ENCODE measurements at regions not wholly inside any gene's neighbourhood (a gene's known extent, or its start where the extent isn't known, plus 50 kb on each side); places are given as distances from the start of the nearest gene placed in this dataset.

DNA sequence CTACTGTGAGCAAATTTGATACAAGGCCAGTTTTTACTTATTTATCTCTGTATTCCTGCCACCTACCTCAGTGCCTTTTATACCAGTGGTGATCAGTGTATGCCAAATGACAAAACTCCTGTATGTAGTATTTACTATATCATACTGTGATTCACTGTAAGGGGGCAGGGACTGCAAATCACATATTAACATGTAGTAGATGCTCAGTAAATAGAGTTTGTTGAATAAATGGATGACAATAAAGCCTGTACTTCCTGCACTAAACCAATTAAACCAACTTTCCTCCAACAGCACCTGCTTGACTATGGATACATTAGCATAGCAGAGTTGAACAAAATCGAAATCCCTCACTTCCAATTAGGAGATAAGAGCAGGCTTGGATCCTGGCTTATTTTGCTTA lies 73.3 kb upstream of the C1orf87 start:
- no peak overlapping the region for H3K4me3 ChIP-seq (ENCODE audit: control insufficient read depth in 2 of 3, extremely low read depth in 1 of 3, insufficient read depth in 2 of 3, low read depth in 1 of 3, low read length in 3 of 3)
- no peak for FAIRE-seq

DNA sequence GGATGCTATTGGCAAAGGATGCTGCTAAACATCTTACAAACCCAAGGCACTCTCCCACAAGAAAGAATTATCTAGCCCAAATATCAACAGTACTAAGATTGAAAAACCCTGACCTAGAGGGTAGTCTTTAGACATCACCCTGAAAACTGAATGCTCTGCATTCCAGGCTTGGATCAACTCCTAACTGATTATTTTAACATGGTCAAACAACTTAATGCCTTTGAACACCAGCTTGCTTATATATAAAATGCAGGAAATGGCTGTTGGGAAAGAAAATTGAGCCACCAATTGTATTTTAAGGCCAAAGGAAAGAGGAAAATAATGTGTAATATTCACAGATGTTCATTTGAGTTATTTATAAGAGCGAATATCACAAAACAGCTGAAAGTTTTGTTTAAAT lies 72.2 kb upstream of the C1orf87 start:
- FAIRE-seq = no peak
- dilution Hi-C loops (cut with MboI; ENCODE audit: extremely low pct_ligation_motif_present, low sequenced_read_pairs) = no loop called here

More for the DNA sequence above, 73.3 kb upstream of the C1orf87 start:
- no peak for TF ChIP-seq EZH2 (IDR thresholded peaks at IDR 0.05; ENCODE audit: low read length)
- TF ChIP-seq, protein P1, sequence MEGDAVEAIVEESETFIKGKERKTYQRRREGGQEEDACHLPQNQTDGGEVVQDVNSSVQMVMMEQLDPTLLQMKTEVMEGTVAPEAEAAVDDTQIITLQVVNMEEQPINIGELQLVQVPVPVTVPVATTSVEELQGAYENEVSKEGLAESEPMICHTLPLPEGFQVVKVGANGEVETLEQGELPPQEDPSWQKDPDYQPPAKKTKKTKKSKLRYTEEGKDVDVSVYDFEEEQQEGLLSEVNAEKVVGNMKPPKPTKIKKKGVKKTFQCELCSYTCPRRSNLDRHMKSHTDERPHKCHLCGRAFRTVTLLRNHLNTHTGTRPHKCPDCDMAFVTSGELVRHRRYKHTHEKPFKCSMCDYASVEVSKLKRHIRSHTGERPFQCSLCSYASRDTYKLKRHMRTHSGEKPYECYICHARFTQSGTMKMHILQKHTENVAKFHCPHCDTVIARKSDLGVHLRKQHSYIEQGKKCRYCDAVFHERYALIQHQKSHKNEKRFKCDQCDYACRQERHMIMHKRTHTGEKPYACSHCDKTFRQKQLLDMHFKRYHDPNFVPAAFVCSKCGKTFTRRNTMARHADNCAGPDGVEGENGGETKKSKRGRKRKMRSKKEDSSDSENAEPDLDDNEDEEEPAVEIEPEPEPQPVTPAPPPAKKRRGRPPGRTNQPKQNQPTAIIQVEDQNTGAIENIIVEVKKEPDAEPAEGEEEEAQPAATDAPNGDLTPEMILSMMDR (optimal IDR thresholded peaks at IDR 0.05 in 1 of 3, IDR thresholded peaks at IDR 0.05 in 1 of 3, conservative IDR thresholded peaks at IDR 0.05 in 1 of 3; ENCODE audit: extremely low read depth in 1 of 3, insufficient read depth in 2 of 3, low read length in 3 of 3) = no peak
- Histone ChIP-seq H3K9me1 (ENCODE audit: control insufficient read depth, extremely low read depth, insufficient read depth, low read length) (no peaks in the 10 kb centered on the region), H3K79me2 (ENCODE audit: control insufficient read depth, insufficient read depth, low read length) (no peaks in the 10 kb centered on the region), H3K4me2 (ENCODE audit: control insufficient read depth, extremely low read depth, insufficient read depth, low read depth, low read length) (no peak overlapping the region), H3K9me3 (ENCODE audit: control insufficient read depth, low read depth, low read length) (no peaks in the 10 kb centered on the region), H3K9ac (ENCODE audit: control insufficient read depth, extremely low read depth, insufficient read depth, low read length) (no peak overlapping the region), H3K27ac (ENCODE audit: control insufficient read depth, insufficient read depth, low read length) (no peak overlapping the region), H4K20me1 (ENCODE audit: control insufficient read depth, extremely low read depth, insufficient read depth, low read length) (no peaks in the 10 kb centered on the region), H3K36me3 (ENCODE audit: control insufficient read depth in 2 of 2, extremely low read depth in 1 of 2, insufficient read depth in 2 of 2, low read length in 2 of 2) (no peaks in the 10 kb centered on the region), H3K4me1 (ENCODE audit: control insufficient read depth, extremely low read depth, insufficient read depth, low read length) (no peaks in the 10 kb centered on the region), H3K27me3 (ENCODE audit: control insufficient read depth, extremely low read depth, insufficient read depth, low read length) (no peaks in the 10 kb centered on the region), H2AFZ (ENCODE audit: control insufficient read depth, low read length) (no peak overlapping the region)
- dilution Hi-C loops (cut with MboI; ENCODE audit: extremely low pct_ligation_motif_present, low sequenced_read_pairs) = no loop called here
- no peak for DNase-seq (ENCODE audit: low read depth, low spot score)

More for the DNA sequence above, 72.2 kb upstream of the C1orf87 start:
- DNase-seq (ENCODE audit: low read depth, low spot score) = no peak
- TF ChIP-seq, protein P1 (optimal IDR thresholded peaks at IDR 0.05 in 1 of 3, IDR thresholded peaks at IDR 0.05 in 1 of 3, conservative IDR thresholded peaks at IDR 0.05 in 1 of 3; ENCODE audit: extremely low read depth in 1 of 3, insufficient read depth in 2 of 3, low read length in 3 of 3) = no peak
- TF ChIP-seq EZH2 (IDR thresholded peaks at IDR 0.05; ENCODE audit: low read length) = no peak
- H3K9me3 ChIP-seq (ENCODE audit: control insufficient read depth, low read depth, low read length) = no peaks in the 10 kb centered on the region
- H4K20me1 ChIP-seq (ENCODE audit: control insufficient read depth, extremely low read depth, insufficient read depth, low read length) = no peaks in the 10 kb centered on the region
- no peaks in the 10 kb centered on the region for H3K4me1 ChIP-seq (ENCODE audit: control insufficient read depth, extremely low read depth, insufficient read depth, low read length)
- H3K9ac ChIP-seq (ENCODE audit: control insufficient read depth, extremely low read depth, insufficient read depth, low read length) = no peak overlapping the region
- no peaks in the 10 kb centered on the region for H3K79me2 ChIP-seq (ENCODE audit: control insufficient read depth, insufficient read depth, low read length)
- H3K27ac ChIP-seq (ENCODE audit: control insufficient read depth, insufficient read depth, low read length) = no peak overlapping the region
- H3K36me3 ChIP-seq (ENCODE audit: control insufficient read depth in 2 of 2, extremely low read depth in 1 of 2, insufficient read depth in 2 of 2, low read length in 2 of 2) = no peaks in the 10 kb centered on the region
- no peak overlapping the region for H3K4me3 ChIP-seq (ENCODE audit: control insufficient read depth in 2 of 3, extremely low read depth in 1 of 3, insufficient read depth in 2 of 3, low read depth in 1 of 3, low read length in 3 of 3)
- no peaks in the 10 kb centered on the region for H3K9me1 ChIP-seq (ENCODE audit: control insufficient read depth, extremely low read depth, insufficient read depth, low read length)
- no peak overlapping the region for H3K4me2 ChIP-seq (ENCODE audit: control insufficient read depth, extremely low read depth, insufficient read depth, low read depth, low read length)
- no peaks in the 10 kb centered on the region for H3K27me3 ChIP-seq (ENCODE audit: control insufficient read depth, extremely low read depth, insufficient read depth, low read length)
- H2AFZ ChIP-seq (ENCODE audit: control insufficient read depth, low read length) = no peak overlapping the region

Measured in keratinocyte (primary cell).